Adipose tissue (tissue), 3 donors: ENCODE measurements at regions not wholly inside any gene's neighbourhood (a gene's known extent, or its start where the extent isn't known, plus 50 kb on each side); places are given as distances from the start of the nearest gene placed in this dataset.

ENCODE experiments used
- H3K27ac ChIP-seq: one replicate; pipeline ENCODE4 v1.5.1; 2013; ENCODE audit warnings: low read depth, low read length
- WGBS, 3 donors: extraction: QIAGEN DNeasy Blood & Tissue Kit; methylation state at CpG; one replicate each; pipeline ENCODE4 v1.1.7; 2013; 5-methylcytosine and 5-hydroxymethylcytosine counted together
- donor health status: healthy with polysubstance abuse.
- donor health status: Bipolar disorder and iron deficiency.
- donor health status: healthy.

- 86 to 91% (median 87%) methylated on average over 6 of the region's 6 CpGs for WGBS, 3 donors
- no peak overlapping the region for H3K27ac ChIP-seq
Observed at GRCh38 chr5:67355120-67355713, 158.6 kb upstream of the CD180 start.

DNA sequence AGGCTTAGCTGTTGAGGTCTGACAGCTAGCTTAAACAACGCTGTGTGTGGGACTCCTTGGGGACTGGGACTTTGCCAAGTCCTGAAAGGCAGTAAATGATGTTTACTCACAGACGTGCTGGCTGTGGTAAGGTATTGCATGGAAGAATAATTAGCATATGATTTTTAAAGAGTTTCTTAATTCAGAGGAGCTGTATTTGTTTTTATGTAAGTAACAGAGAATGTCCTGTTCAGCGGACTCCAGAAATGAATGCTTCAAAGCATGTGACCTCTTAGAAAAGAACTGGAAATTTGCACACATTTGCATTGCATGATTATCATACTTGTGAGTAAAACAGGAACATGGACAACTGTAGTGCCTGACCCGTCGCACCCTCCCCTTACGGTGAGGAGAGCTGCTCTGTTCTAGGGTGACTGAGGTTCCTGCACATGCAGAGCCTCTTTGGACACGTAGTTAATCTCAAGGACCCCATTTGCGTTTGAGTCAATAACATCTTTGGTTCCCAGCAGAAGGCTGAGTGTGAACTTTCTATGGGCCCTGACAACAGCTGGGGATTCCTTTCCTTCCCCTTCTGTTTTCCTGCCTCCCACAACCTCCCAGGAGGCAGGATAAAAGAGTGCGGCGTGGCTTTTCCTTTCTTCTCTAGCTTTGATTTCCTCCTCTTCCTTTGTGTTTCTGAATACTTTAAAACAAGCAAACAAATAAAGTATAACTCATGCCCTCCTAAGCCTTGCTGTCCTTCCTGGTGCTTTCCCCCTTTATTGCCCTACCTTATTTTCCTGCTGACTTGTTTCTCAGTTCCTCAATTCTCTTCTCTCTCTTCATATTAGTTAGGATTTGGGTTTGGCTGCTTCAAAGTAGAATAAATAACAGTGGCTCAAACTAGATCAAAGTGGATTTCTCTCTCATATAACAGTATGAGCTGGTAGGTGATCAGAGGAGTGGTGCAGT is 157.2 kb upstream of the CD180 start:
- 45 to 51% (median 49%) methylated on average over 10 of the region's 10 CpGs for WGBS, 3 donors

DNA sequence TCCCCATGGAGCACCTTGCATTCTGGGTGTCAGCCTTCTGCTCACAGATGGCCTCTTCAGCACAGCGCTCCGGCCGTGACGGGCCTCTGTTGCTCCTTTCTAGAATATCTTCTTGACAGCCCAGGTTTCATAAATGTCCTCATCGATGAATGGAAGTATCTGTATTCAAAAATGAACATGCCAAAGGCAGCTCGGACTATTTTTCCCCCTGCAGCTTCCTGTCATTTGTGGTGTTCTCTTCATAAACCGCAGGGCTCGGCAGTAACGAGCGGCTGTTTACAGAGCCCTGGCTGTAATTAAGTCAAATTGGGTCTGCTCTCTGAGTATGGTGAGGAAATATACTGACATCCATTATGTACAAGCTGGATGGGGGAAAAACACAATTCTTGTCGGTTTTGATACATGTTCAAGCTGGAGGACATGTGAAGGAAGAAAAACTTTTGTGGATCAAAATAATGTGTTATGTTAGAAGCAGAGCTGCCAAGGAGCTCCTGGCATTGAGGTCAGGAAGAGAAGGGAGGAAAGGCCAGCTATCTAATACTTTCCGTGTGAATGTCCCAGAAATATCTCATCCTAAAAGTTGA is 154.1 kb upstream of the CD180 start:
- no peak overlapping the region for H3K27ac ChIP-seq
- 42 to 79% (median 50%) methylated on average over 12 of the region's 12 CpGs for WGBS, 3 donors

More for the DNA sequence above, 157.2 kb upstream of the CD180 start:
- H3K27ac ChIP-seq, result no peak overlapping the region

- 42 to 80% (median 53%) methylated on average over 5 of the region's 5 CpGs for WGBS, 3 donors
- no peak overlapping the region for H3K27ac ChIP-seq
Observed at GRCh38 chr5:67350185-67350584, 153.6 kb upstream of the CD180 start.

- no peak overlapping the region for H3K27ac ChIP-seq
Observed at GRCh38 chr5:67347821-67348220, 151.2 kb upstream of the CD180 start.

DNA sequence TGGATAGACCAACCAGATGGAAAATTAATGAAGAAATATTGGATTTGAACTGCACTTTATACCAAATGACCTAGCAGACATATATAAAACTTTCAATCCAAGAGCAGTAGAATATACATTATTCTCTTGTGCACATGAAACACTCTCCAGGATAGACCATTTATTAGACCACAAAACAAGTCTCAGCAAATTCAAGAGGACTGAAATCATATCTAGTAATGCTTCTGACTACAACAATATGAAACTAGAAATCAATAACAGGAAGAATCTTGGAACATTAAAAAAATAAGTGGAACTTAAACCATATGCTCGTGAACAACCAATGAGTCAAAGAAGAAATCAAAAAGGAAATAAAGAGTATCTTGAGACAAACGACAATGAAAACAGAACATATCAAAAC is 150.0 kb upstream of the CD180 start:
- no peak overlapping the region for H3K27ac ChIP-seq
- WGBS, 3 donors, result 71 to 87% (median 82%) methylated on average over 2 of the region's 2 CpGs

DNA sequence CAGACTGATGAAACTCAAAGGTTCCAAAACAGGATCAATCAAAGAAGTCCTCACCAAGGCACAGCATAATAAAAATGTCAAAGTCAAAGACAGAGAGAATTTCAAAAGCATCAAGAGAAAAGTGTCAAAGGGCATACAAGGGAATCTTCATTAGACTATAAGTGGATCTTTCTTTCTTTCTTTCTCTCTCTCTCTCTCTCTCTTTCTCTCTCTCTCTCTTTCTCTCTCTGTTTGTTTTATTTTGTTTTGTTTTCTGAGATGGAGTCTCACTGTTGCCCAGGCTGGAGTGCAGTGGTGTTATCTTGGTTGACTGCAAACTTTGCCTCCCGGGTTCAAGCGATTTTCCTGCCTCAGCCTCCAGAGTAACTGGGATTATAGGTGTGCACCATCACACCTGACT is 148.3 kb upstream of the CD180 start:
- no peak overlapping the region for H3K27ac ChIP-seq
- WGBS, 3 donors, result 88 to 99% (median 90%) methylated on average over 2 of the region's 2 CpGs

DNA sequence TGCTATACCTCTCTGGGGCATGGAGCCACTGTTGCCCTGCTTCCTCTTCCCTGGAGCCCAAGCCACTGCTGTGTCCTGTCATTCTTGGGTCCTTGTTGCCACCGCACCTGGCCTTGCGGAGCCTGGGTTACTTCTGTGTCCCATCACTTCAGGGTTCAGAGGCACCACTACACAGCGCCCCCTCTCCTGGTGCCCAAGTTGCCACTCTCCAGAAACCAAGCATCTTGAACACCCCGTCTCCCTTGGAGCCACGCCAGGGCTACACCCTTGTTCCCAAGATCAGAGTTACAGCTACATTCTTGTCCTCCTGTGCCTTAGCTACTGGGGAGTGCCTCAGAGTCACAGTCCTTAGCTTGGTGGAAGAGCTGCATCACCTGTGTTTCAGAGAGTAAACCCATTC is 147.2 kb upstream of the CD180 start:
- no peak overlapping the region for H3K27ac ChIP-seq
- 83 to 96% (median 95%) methylated on average over 5 of the region's 5 CpGs for WGBS, 3 donors

DNA sequence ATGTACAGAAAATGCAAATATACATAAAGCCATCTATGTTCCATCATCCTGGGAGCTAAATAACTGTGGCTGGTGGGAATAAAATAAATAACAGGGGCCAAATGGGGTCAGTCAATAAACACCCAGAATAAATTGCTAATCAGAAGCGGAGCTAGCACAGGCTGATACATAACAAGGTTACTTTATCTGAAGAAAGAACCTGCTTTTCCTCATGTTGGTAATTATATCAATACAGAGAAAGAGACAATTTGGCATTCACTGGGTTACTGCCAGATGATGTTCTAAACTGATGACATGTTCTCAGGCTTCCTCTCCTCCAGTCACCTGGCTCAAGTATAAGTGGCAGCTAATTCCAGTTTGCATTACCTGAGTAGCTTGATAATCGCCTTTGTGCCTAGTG is 144.9 kb upstream of the CD180 start:
- H3K27ac ChIP-seq, result no peak overlapping the region
- WGBS, 3 donors, result 65 to 98% (median 90%) methylated on average over 2 of the region's 2 CpGs

DNA sequence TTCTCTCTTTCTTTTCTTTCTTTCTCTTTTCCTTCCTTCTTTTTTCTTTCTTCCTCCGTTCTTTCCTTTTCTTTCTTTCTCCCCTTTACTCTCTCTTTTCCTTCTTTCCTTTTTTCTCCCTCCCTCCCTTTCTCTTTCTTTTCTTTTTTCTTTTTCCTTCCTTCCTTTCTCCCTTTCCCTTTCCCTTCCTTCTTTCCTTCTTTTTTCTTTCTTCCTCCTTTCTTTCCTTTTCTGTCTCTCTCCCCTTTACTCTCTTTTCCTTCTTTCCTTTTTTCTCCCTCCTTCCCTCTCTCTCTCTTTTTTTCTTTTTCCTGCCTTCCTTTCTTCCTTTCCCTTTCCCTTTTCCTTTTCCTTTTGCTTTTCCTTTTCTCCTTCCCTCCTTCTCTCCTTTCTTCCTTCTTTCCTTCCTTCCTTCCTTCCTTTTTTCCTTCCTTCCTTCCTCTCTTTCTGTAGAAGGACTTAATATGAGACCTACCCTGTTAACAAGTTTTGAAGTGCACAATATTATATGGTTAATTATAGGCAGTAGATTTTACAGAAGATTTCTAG is 142.7 kb upstream of the CD180 start:
- WGBS, 3 donors, result 91 to 95% (median 93%) methylated on average over 1 of the region's 1 CpG
- no peak overlapping the region for H3K27ac ChIP-seq

GRCh38 chr5:67338421-67338820 is 141.8 kb upstream of the CD180 start:
- no peak overlapping the region for H3K27ac ChIP-seq

GRCh38 chr5:67337751-67338150 is 141.2 kb upstream of the CD180 start:
- H3K27ac ChIP-seq, result no peak overlapping the region

GRCh38 chr5:67335426-67335825 is 138.8 kb upstream of the CD180 start:
- 84 to 92% (median 89%) methylated on average over 5 of the region's 5 CpGs for WGBS, 3 donors
- H3K27ac ChIP-seq, result no peak overlapping the region

- no peak overlapping the region for H3K27ac ChIP-seq
- WGBS, 3 donors, result 46 to 77% (median 65%) methylated on average over 1 of the region's 1 CpG
Observed at GRCh38 chr5:67334373-67334772, 137.8 kb upstream of the CD180 start.

- no peak overlapping the region for H3K27ac ChIP-seq
- 86 to 96% (median 92%) methylated on average over 2 of the region's 2 CpGs for WGBS, 3 donors
Observed at GRCh38 chr5:67333171-67333570, 136.6 kb upstream of the CD180 start.

DNA sequence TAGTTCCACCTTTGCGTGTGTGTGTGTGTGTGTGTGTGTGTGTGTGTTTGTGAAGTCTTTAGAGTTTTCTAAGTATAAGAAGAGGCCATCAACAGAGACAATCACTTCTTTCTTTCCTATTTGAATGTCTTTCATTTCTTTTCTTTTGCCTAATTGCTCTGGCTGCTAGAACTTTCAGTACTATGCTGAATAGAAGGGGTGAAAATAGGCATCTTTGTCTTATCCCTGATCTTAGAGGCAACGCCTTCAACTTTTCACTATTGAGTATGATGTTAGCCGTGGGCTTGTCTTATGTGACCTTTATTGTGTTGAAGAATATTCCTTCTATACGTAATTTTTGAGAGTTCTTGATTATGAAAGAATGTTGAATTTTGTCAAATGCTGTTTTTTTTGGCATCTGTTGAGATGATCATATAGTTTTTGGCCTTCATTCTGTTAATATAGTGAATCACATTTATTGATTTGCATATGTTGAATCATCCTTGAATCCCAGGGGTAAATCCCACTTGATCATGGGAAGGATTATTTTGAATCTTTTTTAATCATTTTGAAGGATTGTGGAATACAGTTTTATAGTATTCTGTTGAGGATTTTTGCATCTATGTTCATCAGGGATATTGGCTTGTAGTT is 134.8 kb upstream of the CD180 start:
- 80 to 86% (median 82%) methylated on average over 4 of the region's 4 CpGs for WGBS, 3 donors

DNA sequence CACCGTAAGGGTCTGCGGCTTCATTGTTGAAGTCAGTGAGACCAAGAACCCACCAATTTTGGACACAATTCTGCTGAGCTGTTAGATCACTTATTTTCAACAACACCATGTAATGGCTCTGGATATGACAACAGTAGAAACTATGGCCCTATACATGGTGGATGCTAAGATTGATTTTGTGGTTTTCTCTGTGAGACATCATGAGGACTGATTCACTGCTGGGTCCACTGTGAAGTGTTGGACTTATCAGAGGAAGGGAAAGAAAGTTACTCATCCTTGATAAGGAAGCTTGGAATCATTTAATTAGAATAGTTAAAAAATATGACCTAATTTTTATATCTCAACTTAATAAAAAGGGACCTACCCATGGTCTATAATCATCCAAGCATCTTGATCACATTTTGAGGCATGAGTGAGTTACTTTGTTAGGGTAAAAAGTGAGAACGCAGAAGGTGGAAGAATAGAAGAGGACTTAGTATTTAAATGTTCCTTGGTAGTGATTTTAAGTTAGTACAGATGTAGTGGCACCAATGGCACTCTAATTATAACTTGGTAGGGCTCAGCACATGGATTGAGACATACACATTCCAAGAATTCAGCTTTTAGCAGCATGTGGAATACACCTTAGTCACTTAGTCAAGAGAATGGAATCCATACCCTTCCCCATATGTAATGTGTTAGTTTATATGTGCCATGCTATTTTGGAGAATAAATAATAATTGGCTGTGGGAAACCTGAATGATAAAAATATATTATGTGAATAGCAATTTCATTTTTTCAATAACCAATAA is 123.5 kb upstream of the CD180 start:
- WGBS, 3 donors, result 92 to 96% (median 96%) methylated on average over 3 of the region's 3 CpGs
- H3K27ac ChIP-seq, result no peak overlapping the region

More for the DNA sequence above, 134.8 kb upstream of the CD180 start:
- H3K27ac ChIP-seq, result no peak overlapping the region

DNA sequence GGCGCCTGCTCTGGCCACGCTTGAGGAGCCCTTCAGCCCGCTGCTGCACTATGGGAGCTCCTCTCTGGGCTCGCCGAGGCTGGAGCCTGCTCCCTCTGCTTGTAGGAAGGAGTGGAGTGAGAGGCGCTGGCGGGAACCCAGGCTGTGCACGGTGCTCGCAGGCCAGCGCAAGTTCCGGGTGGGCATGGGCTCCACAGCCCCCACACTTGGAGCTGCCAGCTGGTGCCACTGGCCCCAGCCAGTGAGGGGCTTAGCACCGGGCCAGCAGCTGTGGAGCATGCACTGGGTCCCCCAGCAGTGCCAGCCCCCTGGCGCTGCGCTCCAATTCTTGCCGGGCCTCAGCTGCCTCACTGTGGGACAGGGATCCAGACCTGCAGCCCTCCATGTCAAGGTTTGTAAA is 122.1 kb upstream of the CD180 start:
- H3K27ac ChIP-seq, result no peak overlapping the region
- WGBS, 3 donors, result 95 to 97% (median 96%) methylated on average over 15 of the region's 15 CpGs
